ENCODE measurements at regions not wholly inside any gene's neighbourhood (a gene's known extent, or its start where the extent isn't known, plus 50 kb on each side); places are given as distances from the start of the nearest gene placed in this dataset.

GRCh38 chr5:163185315-163185714 is 252.1 kb upstream of the CCNG1 start:
- Histone ChIP-seq H3K4me1 (ENCODE audit: control insufficient read depth, insufficient read depth, low read length) (peaks cover 14% of the 10 kb centered on the region), H3K9me3 (ENCODE audit: control insufficient read depth, insufficient read depth, low read length) (no peaks in the 10 kb centered on the region), H3K9ac (ENCODE audit: low read depth, low read length) (no peak overlapping the region), H3K27ac (ENCODE audit: low read depth, low read length) (no peak overlapping the region), H3K27me3 (ENCODE audit: control insufficient read depth, insufficient read depth, low read length) (no peaks in the 10 kb centered on the region), H3K4me3 (ENCODE audit: low read depth, low read length) (no peak overlapping the region), H3K36me3 (ENCODE audit: control insufficient read depth, insufficient read depth, low read length) (no peaks in the 10 kb centered on the region)

- no peak overlapping the region for H3K27ac ChIP-seq (ENCODE audit: low read depth, low read length)
- H3K4me1 ChIP-seq (ENCODE audit: control insufficient read depth, insufficient read depth, low read length) = peaks cover 22% of the 10 kb centered on the region
- H3K36me3 ChIP-seq (ENCODE audit: control insufficient read depth, insufficient read depth, low read length) = no peaks in the 10 kb centered on the region
- no peak overlapping the region for H3K9ac ChIP-seq (ENCODE audit: low read depth, low read length)
- H3K9me3 ChIP-seq (ENCODE audit: control insufficient read depth, insufficient read depth, low read length) = no peaks in the 10 kb centered on the region
- no peak overlapping the region for H3K4me3 ChIP-seq (ENCODE audit: low read depth, low read length)
- H3K27me3 ChIP-seq (ENCODE audit: control insufficient read depth, insufficient read depth, low read length) = no peaks in the 10 kb centered on the region
These were observed 248.3 kb upstream of the CCNG1 start for GRCh38 chr5:163189023-163189553.

GRCh38 chr5:163190283-163190682 is 247.1 kb upstream of the CCNG1 start:
- H3K36me3 ChIP-seq (ENCODE audit: control insufficient read depth, insufficient read depth, low read length) = no peaks in the 10 kb centered on the region
- peaks cover 22% of the 10 kb centered on the region for H3K4me1 ChIP-seq (ENCODE audit: control insufficient read depth, insufficient read depth, low read length)
- H3K4me3 ChIP-seq (ENCODE audit: low read depth, low read length) = no peak overlapping the region
- no peaks in the 10 kb centered on the region for H3K27me3 ChIP-seq (ENCODE audit: control insufficient read depth, insufficient read depth, low read length)
- H3K9me3 ChIP-seq (ENCODE audit: control insufficient read depth, insufficient read depth, low read length) = no peaks in the 10 kb centered on the region
- H3K9ac ChIP-seq (ENCODE audit: low read depth, low read length) = no peak overlapping the region
- H3K27ac ChIP-seq (ENCODE audit: low read depth, low read length) = no peak overlapping the region

GRCh38 chr5:163190784-163191183 is 246.6 kb upstream of the CCNG1 start:
- H3K9ac ChIP-seq (ENCODE audit: low read depth, low read length) = no peak overlapping the region
- no peaks in the 10 kb centered on the region for H3K27me3 ChIP-seq (ENCODE audit: control insufficient read depth, insufficient read depth, low read length)
- no peak overlapping the region for H3K27ac ChIP-seq (ENCODE audit: low read depth, low read length)
- H3K4me1 ChIP-seq (ENCODE audit: control insufficient read depth, insufficient read depth, low read length) = peaks cover 22% of the 10 kb centered on the region
- no peaks in the 10 kb centered on the region for H3K9me3 ChIP-seq (ENCODE audit: control insufficient read depth, insufficient read depth, low read length)
- no peaks in the 10 kb centered on the region for H3K36me3 ChIP-seq (ENCODE audit: control insufficient read depth, insufficient read depth, low read length)
- H3K4me3 ChIP-seq (ENCODE audit: low read depth, low read length) = no peak overlapping the region

GRCh38 chr5:163193886-163194285 is 243.5 kb upstream of the CCNG1 start:
- Histone ChIP-seq H3K9me3 (ENCODE audit: control insufficient read depth, insufficient read depth, low read length) (no peaks in the 10 kb centered on the region), H3K4me3 (ENCODE audit: low read depth, low read length) (no peak overlapping the region), H3K27me3 (ENCODE audit: control insufficient read depth, insufficient read depth, low read length) (no peaks in the 10 kb centered on the region), H3K36me3 (ENCODE audit: control insufficient read depth, insufficient read depth, low read length) (no peaks in the 10 kb centered on the region), H3K9ac (ENCODE audit: low read depth, low read length) (no peak overlapping the region), H3K4me1 (ENCODE audit: control insufficient read depth, insufficient read depth, low read length) (peaks cover 22% of the 10 kb centered on the region), H3K27ac (ENCODE audit: low read depth, low read length) (no peak overlapping the region)

GRCh38 chr5:163205645-163206044 is 231.8 kb upstream of the CCNG1 start:
- no peaks in the 10 kb centered on the region for H3K9me3 ChIP-seq (ENCODE audit: control insufficient read depth, insufficient read depth, low read length)
- H3K36me3 ChIP-seq (ENCODE audit: control insufficient read depth, insufficient read depth, low read length) = no peaks in the 10 kb centered on the region
- H3K4me1 ChIP-seq (ENCODE audit: control insufficient read depth, insufficient read depth, low read length) = no peaks in the 10 kb centered on the region
- no peak overlapping the region for H3K27ac ChIP-seq (ENCODE audit: low read depth, low read length)
- H3K4me3 ChIP-seq (ENCODE audit: low read depth, low read length) = no peak overlapping the region
- H3K27me3 ChIP-seq (ENCODE audit: control insufficient read depth, insufficient read depth, low read length) = no peaks in the 10 kb centered on the region
- H3K9ac ChIP-seq (ENCODE audit: low read depth, low read length) = no peak overlapping the region

GRCh38 chr5:163221581-163221980 is 215.8 kb upstream of the CCNG1 start:
- Histone ChIP-seq H3K4me3 (ENCODE audit: low read depth, low read length) (no peak overlapping the region), H3K27ac (ENCODE audit: low read depth, low read length) (no peak overlapping the region), H3K9me3 (ENCODE audit: control insufficient read depth, insufficient read depth, low read length) (no peaks in the 10 kb centered on the region), H3K27me3 (ENCODE audit: control insufficient read depth, insufficient read depth, low read length) (no peaks in the 10 kb centered on the region), H3K4me1 (ENCODE audit: control insufficient read depth, insufficient read depth, low read length) (no peaks in the 10 kb centered on the region), H3K9ac (ENCODE audit: low read depth, low read length) (no peak overlapping the region), H3K36me3 (ENCODE audit: control insufficient read depth, insufficient read depth, low read length) (no peaks in the 10 kb centered on the region)

GRCh38 chr5:163222982-163223381 is 214.4 kb upstream of the CCNG1 start:
- Histone ChIP-seq H3K9ac (ENCODE audit: low read depth, low read length) (no peak overlapping the region), H3K4me1 (ENCODE audit: control insufficient read depth, insufficient read depth, low read length) (no peaks in the 10 kb centered on the region), H3K27ac (ENCODE audit: low read depth, low read length) (no peak overlapping the region), H3K4me3 (ENCODE audit: low read depth, low read length) (no peak overlapping the region), H3K36me3 (ENCODE audit: control insufficient read depth, insufficient read depth, low read length) (no peaks in the 10 kb centered on the region), H3K9me3 (ENCODE audit: control insufficient read depth, insufficient read depth, low read length) (no peaks in the 10 kb centered on the region), H3K27me3 (ENCODE audit: control insufficient read depth, insufficient read depth, low read length) (no peaks in the 10 kb centered on the region)

GRCh38 chr5:163244445-163244987 is 192.9 kb upstream of the CCNG1 start:
- H3K4me1 ChIP-seq (ENCODE audit: control insufficient read depth, insufficient read depth, low read length) = peaks cover 7% of the 10 kb centered on the region
- H3K4me3 ChIP-seq (ENCODE audit: low read depth, low read length) = no peak overlapping the region
- no peaks in the 10 kb centered on the region for H3K27me3 ChIP-seq (ENCODE audit: control insufficient read depth, insufficient read depth, low read length)
- H3K36me3 ChIP-seq (ENCODE audit: control insufficient read depth, insufficient read depth, low read length) = no peaks in the 10 kb centered on the region
- no peak overlapping the region for H3K9ac ChIP-seq (ENCODE audit: low read depth, low read length)
- no peaks in the 10 kb centered on the region for H3K9me3 ChIP-seq (ENCODE audit: control insufficient read depth, insufficient read depth, low read length)
- H3K27ac ChIP-seq (ENCODE audit: low read depth, low read length) = no peak overlapping the region

GRCh38 chr5:163245584-163245983 is 191.8 kb upstream of the CCNG1 start:
- H3K27me3 ChIP-seq (ENCODE audit: control insufficient read depth, insufficient read depth, low read length) = no peaks in the 10 kb centered on the region

GRCh38 chr5:163248333-163248732 is 189.1 kb upstream of the CCNG1 start:
- no peak overlapping the region for H3K9ac ChIP-seq (ENCODE audit: low read depth, low read length)
- peaks cover 18% of the 10 kb centered on the region for H3K4me1 ChIP-seq (ENCODE audit: control insufficient read depth, insufficient read depth, low read length)
- no peaks in the 10 kb centered on the region for H3K36me3 ChIP-seq (ENCODE audit: control insufficient read depth, insufficient read depth, low read length)
- no peak overlapping the region for H3K27ac ChIP-seq (ENCODE audit: low read depth, low read length)
- H3K4me3 ChIP-seq (ENCODE audit: low read depth, low read length) = no peak overlapping the region
- H3K9me3 ChIP-seq (ENCODE audit: control insufficient read depth, insufficient read depth, low read length) = no peaks in the 10 kb centered on the region
- no peaks in the 10 kb centered on the region for H3K27me3 ChIP-seq (ENCODE audit: control insufficient read depth, insufficient read depth, low read length)

More at GRCh38 chr5:163245584-163245983, 191.8 kb upstream of the CCNG1 start:
- Histone ChIP-seq H3K9me3 (ENCODE audit: control insufficient read depth, insufficient read depth, low read length) (no peaks in the 10 kb centered on the region), H3K9ac (ENCODE audit: low read depth, low read length) (no peak overlapping the region), H3K4me1 (ENCODE audit: control insufficient read depth, insufficient read depth, low read length) (peaks cover 7% of the 10 kb centered on the region), H3K4me3 (ENCODE audit: low read depth, low read length) (no peak overlapping the region), H3K36me3 (ENCODE audit: control insufficient read depth, insufficient read depth, low read length) (no peaks in the 10 kb centered on the region), H3K27ac (ENCODE audit: low read depth, low read length) (no peak overlapping the region)

Measured in HUES48 (cell line).